ENCODE measurements at regions not wholly inside any gene's neighbourhood (a gene's known extent, or its start where the extent isn't known, plus 50 kb on each side); places are given as distances from the start of the nearest gene placed in this dataset.
A peak's percentile ranks its signal among the peaks of the same experiment; 100 is the strongest.

- no peak for DNase-seq (ENCODE audit: low read depth)
- Histone ChIP-seq H3K4me3 (ENCODE audit: low read depth, low read length) (no peak overlapping the region), H3K36me3 (ENCODE audit: control insufficient read depth, insufficient read depth, low read length) (no peaks in the 10 kb centered on the region), H3K27me3 (ENCODE audit: control insufficient read depth, insufficient read depth, low read length) (peaks cover 2% of the 10 kb centered on the region)
- no peak for TF ChIP-seq CTCF (IDR thresholded peaks at IDR 0.05; ENCODE audit: insufficient read depth, low read length, severe bottlenecking)
- peak; percentile 23 for FAIRE-seq
These were observed 128.8 kb downstream of the FOXL1 start for GRCh38 chr16:86707171-86707570.

- H3K36me3 ChIP-seq (ENCODE audit: control insufficient read depth, insufficient read depth, low read length): no peaks in the 10 kb centered on the region
- FAIRE-seq (no peak), DNase-seq (ENCODE audit: low read depth) (no peak)
- peaks cover 2% of the 10 kb centered on the region for H3K27me3 ChIP-seq (ENCODE audit: control insufficient read depth, insufficient read depth, low read length)
- H3K4me3 ChIP-seq (ENCODE audit: low read depth, low read length): no peak overlapping the region
- no peak for TF ChIP-seq CTCF (IDR thresholded peaks at IDR 0.05; ENCODE audit: insufficient read depth, low read length, severe bottlenecking)
These were observed 129.2 kb downstream of the FOXL1 start for GRCh38 chr16:86707581-86707980.

GRCh38 chr16:86708431-86708830, 130.1 kb downstream of the FOXL1 start:
- FAIRE-seq (no peak), DNase-seq (ENCODE audit: low read depth) (no peak)
- Histone ChIP-seq H3K27me3 (ENCODE audit: control insufficient read depth, insufficient read depth, low read length) (peaks cover 2% of the 10 kb centered on the region), H3K4me3 (ENCODE audit: low read depth, low read length) (no peak overlapping the region), H3K36me3 (ENCODE audit: control insufficient read depth, insufficient read depth, low read length) (no peaks in the 10 kb centered on the region)
- TF ChIP-seq CTCF (IDR thresholded peaks at IDR 0.05; ENCODE audit: insufficient read depth, low read length, severe bottlenecking): no peak

- no peak for FAIRE-seq
- no peak for DNase-seq (ENCODE audit: low read depth)
- Histone ChIP-seq H3K36me3 (ENCODE audit: control insufficient read depth, insufficient read depth, low read length) (no peaks in the 10 kb centered on the region), H3K4me3 (ENCODE audit: low read depth, low read length) (no peak overlapping the region), H3K27me3 (ENCODE audit: control insufficient read depth, insufficient read depth, low read length) (peaks cover 2% of the 10 kb centered on the region)
- no peak for TF ChIP-seq CTCF (IDR thresholded peaks at IDR 0.05; ENCODE audit: insufficient read depth, low read length, severe bottlenecking)
These were observed 130.8 kb downstream of the FOXL1 start for GRCh38 chr16:86709103-86709502.

DNA sequence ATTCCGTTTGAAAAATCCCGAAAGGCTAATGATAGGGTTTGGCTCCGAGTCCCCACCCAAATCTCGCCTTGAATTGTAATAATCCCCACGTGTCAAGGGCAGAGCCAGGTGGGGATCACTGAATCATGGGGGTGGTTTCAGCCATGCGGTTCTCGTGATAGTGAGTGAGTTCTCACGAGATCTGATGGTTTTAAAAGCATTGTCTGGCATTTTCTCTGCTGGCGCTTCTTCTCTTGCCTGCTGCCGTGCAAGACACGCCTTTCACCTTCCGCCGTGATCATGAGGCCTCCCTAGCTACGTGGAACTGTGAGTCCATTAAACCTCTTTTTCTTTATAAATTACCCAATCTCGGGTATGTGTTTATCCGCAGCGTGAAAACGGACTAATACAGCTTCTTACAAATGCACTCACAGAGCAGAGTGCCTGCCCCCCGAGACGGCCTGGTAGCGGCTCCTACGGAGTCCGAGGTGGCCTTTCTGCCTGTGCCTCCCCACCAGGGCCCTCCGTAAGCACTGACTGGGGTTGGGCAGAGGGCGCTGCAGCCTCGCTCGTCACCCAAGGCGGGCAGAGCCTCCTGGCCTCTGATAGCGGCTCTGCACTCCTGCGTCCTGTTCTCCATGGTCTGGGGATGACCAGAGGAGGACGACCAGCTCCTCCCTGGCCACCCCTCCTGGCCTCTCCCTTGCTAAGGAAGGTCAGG, 131.7 kb downstream of the FOXL1 start:
- Histone ChIP-seq H3K27me3 (ENCODE audit: control insufficient read depth, insufficient read depth, low read length) (no peaks in the 10 kb centered on the region), H3K36me3 (ENCODE audit: control insufficient read depth, insufficient read depth, low read length) (no peaks in the 10 kb centered on the region), H3K4me3 (ENCODE audit: low read depth, low read length) (no peak overlapping the region)
- DNase-seq (ENCODE audit: low read depth) (no peak), FAIRE-seq (no peak)
- TF ChIP-seq CTCF (IDR thresholded peaks at IDR 0.05; ENCODE audit: insufficient read depth, low read length, severe bottlenecking): no peak

DNA sequence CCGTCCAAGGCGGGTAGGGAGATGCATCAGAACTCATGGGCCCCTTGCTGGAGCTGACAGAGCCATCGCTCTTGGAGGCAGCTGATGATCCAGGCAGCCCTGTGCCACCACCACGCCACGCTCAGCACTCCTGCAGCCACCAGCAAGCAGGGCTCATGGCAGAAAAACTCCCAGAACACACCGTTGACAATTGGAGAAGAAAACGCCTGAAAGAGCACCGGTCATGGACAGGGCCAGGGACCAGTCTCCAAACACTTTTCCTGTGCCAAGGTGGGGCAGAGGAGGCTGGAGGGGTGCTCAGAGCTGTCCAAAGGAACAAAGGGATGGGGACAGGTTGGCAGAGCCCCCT, 132.2 kb downstream of the FOXL1 start:
- H3K36me3 ChIP-seq (ENCODE audit: control insufficient read depth, insufficient read depth, low read length): no peaks in the 10 kb centered on the region
- no peaks in the 10 kb centered on the region for H3K27me3 ChIP-seq (ENCODE audit: control insufficient read depth, insufficient read depth, low read length)
- TF ChIP-seq CTCF (IDR thresholded peaks at IDR 0.05; ENCODE audit: insufficient read depth, low read length, severe bottlenecking): no peak
- H3K4me3 ChIP-seq (ENCODE audit: low read depth, low read length): no peak overlapping the region
- DNase-seq (ENCODE audit: low read depth) (no peak), FAIRE-seq (no peak)

Data from bronchial epithelial cell (primary cell).